KMS-11 (cell line): ENCODE measurements at regions not wholly inside any gene's neighbourhood (a gene's known extent, or its start where the extent isn't known, plus 50 kb on each side); places are given as distances from the start of the nearest gene placed in this dataset.
"Not testable (repeated sequence)": the region's sequence is repeated elsewhere in the genome, so short reads cannot be mapped to it uniquely, and the experiment has no call there.

ENCODE experiments used
- H2AFZ ChIP-seq: fragments of 200-600 bp; sonication (generic); 2 replicates; pipeline ENCODE4 v1.6.1; 2016; ENCODE audit warnings: antibody characterized with exemption, mixed run types, low read depth
- H3K27ac ChIP-seq: fragments of 200-600 bp; sonication (generic); 2 replicates; pipeline ENCODE4 v1.6.1; 2016; ENCODE audit warnings: mild to moderate bottlenecking, mixed run types
- H3K27me3 ChIP-seq: fragments of 200-600 bp; sonication (generic); 2 replicates; pipeline ENCODE4 v1.6.1; 2017; ENCODE audit warnings: mild to moderate bottlenecking, low read depth, mixed run types, moderate library complexity; ENCODE audit not compliant: insufficient read depth
- H3K36me3 ChIP-seq: fragments of 200-600 bp; sonication (generic); 2 replicates; pipeline ENCODE4 v1.6.1; 2017; ENCODE audit warnings: mild to moderate bottlenecking, mixed run types; ENCODE audit not compliant: insufficient read depth
- H3K4me1 ChIP-seq: fragments of 200-600 bp; sonication (generic); 2 replicates; pipeline ENCODE4 v1.6.1; 2016; ENCODE audit warnings: mild to moderate bottlenecking, low read depth, mixed run types; ENCODE audit not compliant: poor library complexity, severe bottlenecking
- H3K4me2 ChIP-seq: fragments of 200-600 bp; sonication (generic); 2 replicates; pipeline ENCODE4 v1.7.0; 2016; ENCODE audit warnings: mild to moderate bottlenecking, mixed run types
- H3K4me3 ChIP-seq: fragments of 200-600 bp; sonication (generic); IDR thresholded peaks from 2 replicates; pipeline ENCODE4 v1.6.1; 2017; ENCODE audit warnings: low read depth, low read length, mixed read lengths; ENCODE audit not compliant: insufficient read depth
- H3K79me2 ChIP-seq: fragments of 200-600 bp; sonication (generic); 2 replicates; pipeline ENCODE4 v1.6.1; 2016; ENCODE audit warnings: low read depth, mixed run types; ENCODE audit not compliant: insufficient read depth
- H3K9ac ChIP-seq: fragments of 200-600 bp; sonication (generic); 2 replicates; pipeline ENCODE4 v1.6.1; 2016; ENCODE audit warnings: mild to moderate bottlenecking, mixed run types
- H4K20me1 ChIP-seq: fragments of 200-600 bp; sonication (generic); 2 replicates; pipeline ENCODE4 v1.6.1; 2016; ENCODE audit warnings: mild to moderate bottlenecking, mixed run types; ENCODE audit not compliant: insufficient read depth
- TF ChIP-seq, protein P1 (sequence below): fragments of 200-600 bp; sonication (generic); conservative IDR thresholded peaks from 2 replicates; pipeline ENCODE4 v1.6.1; 2017; ENCODE audit warnings: low read depth, mild to moderate bottlenecking, antibody characterized with exemption, low read length, moderate library complexity, mixed read lengths

DNA sequence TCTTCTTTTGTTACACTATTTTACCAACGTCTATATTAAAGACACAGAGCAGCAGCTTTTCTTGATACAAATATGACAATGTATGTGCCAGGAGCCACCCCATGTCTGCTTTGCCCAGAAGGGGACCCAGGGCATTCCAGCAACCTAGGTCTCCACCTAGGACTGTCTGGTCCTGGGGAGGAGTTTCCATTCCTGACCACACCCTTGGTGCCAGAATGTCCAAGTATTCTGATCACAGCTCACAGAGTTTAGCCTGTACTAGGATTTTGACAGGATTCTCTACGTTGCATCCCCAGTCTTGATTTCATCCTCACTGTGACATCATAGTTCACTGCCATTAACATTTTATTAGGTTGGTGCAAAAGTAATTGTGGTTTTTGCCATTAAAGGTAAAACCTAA, 224.7 kb downstream of the SREK1 start:
- Histone ChIP-seq H3K27ac (no peak overlapping the region), H3K36me3 (no peaks in the 10 kb centered on the region), H2AFZ (no peak overlapping the region), H3K9ac (no peak overlapping the region), H3K4me1 (no peaks in the 10 kb centered on the region), H3K27me3 (no peaks in the 10 kb centered on the region), H3K4me2 (no peak overlapping the region), H3K79me2 (no peaks in the 10 kb centered on the region), H4K20me1 (no peaks in the 10 kb centered on the region), H3K4me3 (no peak overlapping the region)
- TF ChIP-seq, protein P1, sequence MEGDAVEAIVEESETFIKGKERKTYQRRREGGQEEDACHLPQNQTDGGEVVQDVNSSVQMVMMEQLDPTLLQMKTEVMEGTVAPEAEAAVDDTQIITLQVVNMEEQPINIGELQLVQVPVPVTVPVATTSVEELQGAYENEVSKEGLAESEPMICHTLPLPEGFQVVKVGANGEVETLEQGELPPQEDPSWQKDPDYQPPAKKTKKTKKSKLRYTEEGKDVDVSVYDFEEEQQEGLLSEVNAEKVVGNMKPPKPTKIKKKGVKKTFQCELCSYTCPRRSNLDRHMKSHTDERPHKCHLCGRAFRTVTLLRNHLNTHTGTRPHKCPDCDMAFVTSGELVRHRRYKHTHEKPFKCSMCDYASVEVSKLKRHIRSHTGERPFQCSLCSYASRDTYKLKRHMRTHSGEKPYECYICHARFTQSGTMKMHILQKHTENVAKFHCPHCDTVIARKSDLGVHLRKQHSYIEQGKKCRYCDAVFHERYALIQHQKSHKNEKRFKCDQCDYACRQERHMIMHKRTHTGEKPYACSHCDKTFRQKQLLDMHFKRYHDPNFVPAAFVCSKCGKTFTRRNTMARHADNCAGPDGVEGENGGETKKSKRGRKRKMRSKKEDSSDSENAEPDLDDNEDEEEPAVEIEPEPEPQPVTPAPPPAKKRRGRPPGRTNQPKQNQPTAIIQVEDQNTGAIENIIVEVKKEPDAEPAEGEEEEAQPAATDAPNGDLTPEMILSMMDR: no peak

DNA sequence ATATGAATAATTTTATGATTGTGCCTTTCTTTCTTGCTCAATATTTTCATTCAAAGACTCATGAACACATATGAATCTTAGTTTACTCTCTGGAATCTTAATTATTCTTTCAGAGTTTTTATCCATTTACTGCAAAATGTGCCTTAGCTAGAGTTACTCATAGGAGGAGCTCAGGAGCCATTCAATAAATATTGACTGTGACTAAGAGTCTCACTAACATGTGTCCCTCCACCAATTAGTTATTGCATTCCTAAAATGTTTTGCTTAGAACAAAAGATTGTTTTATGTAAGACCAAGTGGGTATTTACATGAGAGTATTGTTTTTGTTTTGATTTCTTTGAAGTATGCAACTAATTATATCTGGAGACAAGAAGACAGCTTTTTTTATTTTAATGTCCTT, 218.4 kb upstream of the MAST4 start:
- H3K4me3 ChIP-seq: no peak overlapping the region
- H3K4me2 ChIP-seq: no peak overlapping the region

DNA sequence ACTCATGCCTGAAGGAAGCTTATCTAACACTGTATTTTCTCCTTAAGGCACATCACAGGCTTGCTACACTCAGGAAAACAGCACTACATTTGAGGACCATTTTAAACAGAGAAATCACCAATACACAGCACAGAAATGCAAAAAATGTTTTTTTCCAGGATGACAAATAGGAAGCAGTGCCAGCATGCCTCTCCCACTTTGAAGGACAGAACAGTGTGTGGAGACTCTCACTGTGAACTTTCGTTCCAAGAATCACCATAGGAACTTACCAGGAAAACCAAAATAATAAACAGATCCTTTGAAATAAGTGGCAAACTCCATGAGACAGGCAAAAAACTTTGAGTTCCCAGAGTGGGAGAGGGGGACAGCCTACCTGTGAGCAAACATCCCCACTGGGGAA, 217.8 kb upstream of the MAST4 start:
- no peak overlapping the region for H3K4me3 ChIP-seq
- H3K27ac ChIP-seq: no peak overlapping the region
- no peak overlapping the region for H3K9ac ChIP-seq
- no peaks in the 10 kb centered on the region for H3K4me1 ChIP-seq
- no peak overlapping the region for H3K4me2 ChIP-seq
- TF ChIP-seq, protein P1: no peak
- no peaks in the 10 kb centered on the region for H4K20me1 ChIP-seq
- no peaks in the 10 kb centered on the region for H3K27me3 ChIP-seq
- no peaks in the 10 kb centered on the region for H3K79me2 ChIP-seq
- no peak overlapping the region for H2AFZ ChIP-seq
- H3K36me3 ChIP-seq: no peaks in the 10 kb centered on the region

More for the DNA sequence above, 218.4 kb upstream of the MAST4 start:
- Histone ChIP-seq H3K27ac (no peak overlapping the region), H3K27me3 (no peaks in the 10 kb centered on the region), H3K36me3 (no peaks in the 10 kb centered on the region), H4K20me1 (no peaks in the 10 kb centered on the region), H3K9ac (no peak overlapping the region), H3K79me2 (no peaks in the 10 kb centered on the region), H2AFZ (no peak overlapping the region), H3K4me1 (no peaks in the 10 kb centered on the region)
- TF ChIP-seq, protein P1: no peak

DNA sequence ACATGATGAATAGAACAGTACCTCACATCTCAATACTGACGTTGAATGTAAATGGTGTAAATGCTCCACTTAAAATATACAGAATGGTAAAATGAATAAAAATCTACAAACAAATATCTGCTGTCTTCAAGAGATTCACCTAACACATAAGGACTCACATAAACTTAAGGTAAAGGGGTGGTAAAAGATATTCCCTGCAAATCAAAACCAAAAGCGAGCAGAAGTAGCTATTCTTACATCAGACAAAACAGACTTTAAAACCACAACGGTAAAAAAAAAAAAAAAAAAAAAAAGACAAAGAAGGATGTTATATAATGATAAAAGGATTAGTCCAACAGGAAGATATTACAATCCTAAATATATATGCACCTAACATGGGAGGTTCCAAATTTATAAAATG, 214.0 kb upstream of the MAST4 start:
- H4K20me1 ChIP-seq: no peaks in the 10 kb centered on the region
- no peak overlapping the region for H3K4me2 ChIP-seq
- no peaks in the 10 kb centered on the region for H3K79me2 ChIP-seq
- H3K9ac ChIP-seq: no peak overlapping the region
- H3K27ac ChIP-seq: no peak overlapping the region
- H3K27me3 ChIP-seq: no peaks in the 10 kb centered on the region
- H3K36me3 ChIP-seq: no peaks in the 10 kb centered on the region
- H2AFZ ChIP-seq: no peak overlapping the region
- H3K4me3 ChIP-seq: no peak overlapping the region
- no peaks in the 10 kb centered on the region for H3K4me1 ChIP-seq
- TF ChIP-seq, protein P1: no peak

DNA sequence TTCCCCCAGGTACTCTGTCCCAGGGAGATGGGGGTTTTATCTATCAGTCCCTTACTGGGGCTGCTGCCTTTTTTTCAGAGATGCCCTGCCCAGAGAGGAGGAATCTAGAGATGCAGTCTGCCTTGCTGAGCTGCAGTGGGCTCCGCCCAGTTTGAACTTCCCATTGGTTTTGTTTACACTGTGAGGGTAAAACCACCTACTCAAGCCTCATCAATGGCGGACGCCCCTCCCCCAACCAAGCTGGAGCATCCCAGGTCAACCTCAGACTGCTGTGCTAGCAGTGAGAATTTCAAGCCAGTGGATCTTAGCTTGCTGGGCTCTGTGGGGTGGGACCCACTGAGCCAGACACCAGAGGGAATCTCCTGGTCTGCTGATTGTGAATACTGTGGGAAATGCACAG, 191.0 kb upstream of the MAST4 start:
- not testable (repeated sequence) for H3K4me1 ChIP-seq, H3K27me3 ChIP-seq, H3K4me3 ChIP-seq, H3K4me2 ChIP-seq, H3K79me2 ChIP-seq, H2AFZ ChIP-seq, H3K36me3 ChIP-seq, H4K20me1 ChIP-seq, H3K9ac ChIP-seq, H3K27ac ChIP-seq
